Lung (tissue), 11 donors: ENCODE measurements at regions not wholly inside any gene's neighbourhood (a gene's known extent, or its start where the extent isn't known, plus 50 kb on each side); places are given as distances from the start of the nearest gene placed in this dataset.

Experiments used
- ATAC-seq: fragments of 200-7000 bp; cut with Tn5 transposase; one replicate; pipeline ENCODE4 v1.9.1; 2020; ENCODE audit warnings: moderate number of reproducible peaks; ENCODE audit not compliant: insufficient read depth, low FRiP score
- DNase-seq, 3 donors: peaks; one replicate each; pipeline ENCODE4 v3.0.0-alpha.2; 2013 to 2017
- H3K27ac ChIP-seq, 2 donors: one replicate each; pipeline ENCODE4 v1.5.1; 2013; ENCODE audit warnings: mild to moderate bottlenecking in 2 of 2, moderate library complexity in 2 of 2, control low read depth in 1 of 2, inconsistent platforms in 1 of 2, low read depth in 1 of 2, low read length in 1 of 2
- H3K27me3 ChIP-seq, 3 donors: one replicate each; pipeline ENCODE4 v1.5.1; 2013; ENCODE audit warnings: low read length in 2 of 3; ENCODE audit not compliant: control insufficient read depth in 3 of 3, insufficient read depth in 3 of 3
- H3K36me3 ChIP-seq, 4 donors: one replicate each; pipeline ENCODE4 v1.5.1; 2013; ENCODE audit warnings: low read length in 4 of 4, mild to moderate bottlenecking in 1 of 4, moderate library complexity in 1 of 4; ENCODE audit not compliant: control insufficient read depth in 4 of 4, insufficient read depth in 4 of 4
- H3K4me1 ChIP-seq, 5 donors: one replicate each; pipeline ENCODE4 v1.5.1; 2013; ENCODE audit warnings: low read length in 5 of 5, mild to moderate bottlenecking in 2 of 5, moderate library complexity in 1 of 5; ENCODE audit not compliant: control insufficient read depth in 5 of 5, insufficient read depth in 5 of 5
- H3K4me3 ChIP-seq: one replicate; pipeline ENCODE4 v1.5.1; 2013; ENCODE audit warnings: mild to moderate bottlenecking, control low read depth, moderate library complexity
- H3K9ac ChIP-seq, 2 donors: one replicate each; pipeline ENCODE4 v1.5.1; 2013; ENCODE audit warnings: low read length in 2 of 2, control low read depth in 1 of 2; ENCODE audit not compliant: insufficient read depth in 1 of 2
- H3K9me3 ChIP-seq, 4 donors: one replicate each; pipeline ENCODE4 v1.5.1; 2013; ENCODE audit warnings: low read length in 3 of 4, mild to moderate bottlenecking in 1 of 4, moderate library complexity in 1 of 4; ENCODE audit not compliant: control insufficient read depth in 4 of 4, insufficient read depth in 3 of 4
- WGBS, 2 donors: extraction: QIAGEN DNeasy Blood & Tissue Kit; methylation state at CpG; one replicate each; pipeline ENCODE4 v1.1.7; 2013; 5-methylcytosine and 5-hydroxymethylcytosine counted together
- TF ChIP-seq, protein P1 (sequence below): IDR thresholded peaks from 2 replicates; pipeline ENCODE4 v1.5.1; 2012; ENCODE audit warnings: mild to moderate bottlenecking; ENCODE audit errors: control extremely low read depth, extremely low read depth
- donor health status: control.
- donor health status: control.
- donor health status: Bipolar disorder and iron deficiency.
- donor health status: healthy.
- donor health status: DM: yes; HTN: yes; CAD: no.

DNA sequence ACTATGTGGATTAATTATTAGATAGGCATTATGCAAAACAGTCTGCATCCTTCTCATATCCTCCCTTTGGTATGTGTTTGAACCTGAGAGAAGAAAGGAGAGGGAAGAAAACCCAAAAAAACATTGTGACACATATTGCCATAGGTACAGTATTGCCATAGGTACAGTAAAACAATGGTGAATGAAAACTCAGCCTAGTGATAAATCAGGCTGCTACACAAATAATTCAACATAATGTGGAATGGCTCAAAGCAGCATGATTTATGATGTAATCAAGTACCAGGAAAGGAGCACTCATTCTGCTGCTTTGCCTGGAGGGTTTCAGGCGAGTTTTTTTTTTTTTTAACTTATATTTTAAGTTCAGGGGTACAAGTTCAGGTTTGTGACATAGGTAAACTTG lies 213.9 kb upstream of the LYPLAL1 start:
- 59 to 70% methylated on average over 1 of the region's 1 CpG for WGBS, 2 donors
- no peaks in the 10 kb centered on the region for H3K36me3 ChIP-seq

DNA sequence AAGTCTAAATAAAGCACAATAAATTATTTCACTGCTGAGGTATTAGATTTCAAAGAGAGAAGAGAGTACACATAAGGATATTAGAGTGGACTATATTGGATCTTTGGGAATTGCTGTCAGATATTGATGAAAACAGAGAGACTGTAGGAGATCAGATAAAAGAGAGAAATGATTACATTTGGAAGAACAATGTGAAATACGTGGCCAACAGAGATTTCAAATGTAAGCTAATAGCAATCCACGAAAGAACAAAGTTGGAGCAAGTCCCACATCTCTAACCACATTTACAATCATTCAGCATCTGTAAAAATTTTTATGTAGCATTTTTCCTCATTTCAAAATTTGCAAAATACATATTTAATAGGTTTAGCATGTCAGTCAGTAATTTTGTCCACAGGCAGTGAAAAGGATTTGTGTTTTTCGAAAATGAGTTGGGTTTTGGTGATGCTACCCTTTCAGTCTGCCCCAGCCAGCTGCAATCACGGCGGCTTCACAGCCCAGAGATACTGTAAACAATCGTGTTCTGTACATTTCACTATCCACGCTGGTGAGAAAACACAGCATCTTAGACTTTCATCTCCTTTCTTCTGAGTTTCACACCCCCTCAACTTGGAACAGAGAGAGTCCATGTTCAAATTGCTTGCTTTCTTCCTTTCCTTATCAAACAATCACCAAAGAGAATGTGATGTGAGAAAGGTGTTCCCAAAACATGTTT lies 209.1 kb upstream of the LYPLAL1 start:
- H3K9ac ChIP-seq, result no peak overlapping the region
- peaks cover 0 to 16% (median 0%) of the 10 kb centered on the region in 5 donors for H3K4me1 ChIP-seq
- 71 to 78% methylated on average over 7 of the region's 7 CpGs for WGBS, 2 donors
- DNase-seq (peak; percentile 24 to 64 (median 54)), ATAC-seq (no peak)
- peaks cover 0 to 9% (median 4%) of the 10 kb centered on the region in 4 donors for H3K9me3 ChIP-seq
- H3K4me3 ChIP-seq, result no peak overlapping the region
- no peaks in the 10 kb centered on the region for H3K36me3 ChIP-seq
- H3K27ac ChIP-seq, result no peak overlapping the region
- TF ChIP-seq, protein P1, sequence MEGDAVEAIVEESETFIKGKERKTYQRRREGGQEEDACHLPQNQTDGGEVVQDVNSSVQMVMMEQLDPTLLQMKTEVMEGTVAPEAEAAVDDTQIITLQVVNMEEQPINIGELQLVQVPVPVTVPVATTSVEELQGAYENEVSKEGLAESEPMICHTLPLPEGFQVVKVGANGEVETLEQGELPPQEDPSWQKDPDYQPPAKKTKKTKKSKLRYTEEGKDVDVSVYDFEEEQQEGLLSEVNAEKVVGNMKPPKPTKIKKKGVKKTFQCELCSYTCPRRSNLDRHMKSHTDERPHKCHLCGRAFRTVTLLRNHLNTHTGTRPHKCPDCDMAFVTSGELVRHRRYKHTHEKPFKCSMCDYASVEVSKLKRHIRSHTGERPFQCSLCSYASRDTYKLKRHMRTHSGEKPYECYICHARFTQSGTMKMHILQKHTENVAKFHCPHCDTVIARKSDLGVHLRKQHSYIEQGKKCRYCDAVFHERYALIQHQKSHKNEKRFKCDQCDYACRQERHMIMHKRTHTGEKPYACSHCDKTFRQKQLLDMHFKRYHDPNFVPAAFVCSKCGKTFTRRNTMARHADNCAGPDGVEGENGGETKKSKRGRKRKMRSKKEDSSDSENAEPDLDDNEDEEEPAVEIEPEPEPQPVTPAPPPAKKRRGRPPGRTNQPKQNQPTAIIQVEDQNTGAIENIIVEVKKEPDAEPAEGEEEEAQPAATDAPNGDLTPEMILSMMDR, result no peak
- H3K27me3 ChIP-seq, result no peaks in the 10 kb centered on the region

More for the DNA sequence above, 213.9 kb upstream of the LYPLAL1 start:
- TF ChIP-seq, protein P1, result no peak
- peaks cover 0 to 10% (median 0%) of the 10 kb centered on the region in 5 donors for H3K4me1 ChIP-seq
- H3K9ac ChIP-seq, result no peak overlapping the region
- H3K9me3 ChIP-seq, result no peaks in the 10 kb centered on the region
- no peak for ATAC-seq
- H3K4me3 ChIP-seq, result no peak overlapping the region
- DNase-seq, result no peak
- no peak overlapping the region for H3K27ac ChIP-seq
- H3K27me3 ChIP-seq, result no peaks in the 10 kb centered on the region

DNA sequence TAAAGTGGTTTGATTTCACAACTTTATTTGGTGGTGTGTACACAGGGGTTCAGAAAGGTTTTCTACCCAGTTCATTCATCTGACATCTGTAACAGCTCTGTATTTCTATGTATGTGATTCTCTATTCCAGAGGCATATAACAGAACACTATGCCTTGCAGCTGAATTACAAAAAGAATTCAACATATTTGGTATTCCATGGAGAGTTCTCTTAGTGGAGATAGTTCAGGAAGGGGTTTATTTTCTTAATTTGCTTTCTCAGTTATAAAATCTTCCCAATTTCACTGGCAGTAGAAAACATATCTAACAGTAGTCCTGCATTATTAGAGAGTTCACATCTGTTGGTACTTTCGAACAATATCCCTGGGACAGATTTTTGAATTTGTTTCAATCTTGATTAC lies 207.9 kb upstream of the LYPLAL1 start:
- ATAC-seq (no peak), DNase-seq (no peak)
- Histone ChIP-seq H3K9ac (no peak overlapping the region), H3K36me3 (no peaks in the 10 kb centered on the region), H3K27me3 (no peaks in the 10 kb centered on the region), H3K27ac (no peak overlapping the region), H3K4me3 (no peak overlapping the region), H3K4me1 (peaks cover 0 to 28% (median 0%) of the 10 kb centered on the region in 5 donors), H3K9me3 (peaks cover 0 to 9% (median 4%) of the 10 kb centered on the region in 4 donors)
- TF ChIP-seq, protein P1, result no peak
- 73 to 78% methylated on average over 1 of the region's 1 CpG for WGBS, 2 donors
